Panc1 (cell line): ENCODE measurements at regions not wholly inside any gene's neighbourhood (a gene's known extent, or its start where the extent isn't known, plus 50 kb on each side); places are given as distances from the start of the nearest gene placed in this dataset.

Source experiments
- ATAC-seq: fragments of 200-7000 bp; cut with Tn5 transposase; 2 replicates; pipeline ENCODE4 v1.9.1; 2020; ENCODE audit warnings: mild to moderate bottlenecking, moderate library complexity
- BruUV-seq: library from RNA; stranded (reverse); fragments of 400-500 nt; replicated peaks from 2 replicates; lab custom pipeline; 2021; lab: Mats Ljungman, UMichigan
- CTCF ChIA-PET: fragments of 300-600 bp; sonication (Branson Sonifier 250); formaldehyde crosslinking; loops from one replicate; lab custom pipeline; 2022; ENCODE audit warnings: antibody characterized with exemption; lab: Charles Lee
- POLR2A ChIA-PET: fragments of 300-600 bp; sonication (Branson Sonifier 250); formaldehyde crosslinking; loops from one replicate; lab custom pipeline; 2022; ENCODE audit warnings: antibody characterized with exemption; lab: Charles Lee
- DNase-seq: peaks from one replicate; pipeline ENCODE4 v3.0.0-alpha.2; 2010; ENCODE audit warnings: low read depth, low spot score
- H3K27ac ChIP-seq: 2 replicates; pipeline ENCODE4 v1.5.1; 2011; ENCODE audit warnings: mild to moderate bottlenecking, low read length, inconsistent platforms
- H3K27me3 ChIP-seq: fragments of 200-500 bp; sonication (Bioruptor generic); 2 replicates; pipeline ENCODE4 v1.6.0; 2014; ENCODE audit warnings: low read length, inconsistent platforms; ENCODE audit not compliant: control insufficient read depth, insufficient read depth
- H3K36me3 ChIP-seq: fragments of 200-500 bp; sonication (Bioruptor generic); 2 replicates; pipeline ENCODE4 v1.5.1; 2014; ENCODE audit warnings: inconsistent platforms, mild to moderate bottlenecking, low read length, moderate library complexity; ENCODE audit not compliant: control insufficient read depth, insufficient read depth
- H3K4me1 ChIP-seq: 2 replicates; pipeline ENCODE4 v1.5.1; 2011; ENCODE audit warnings: inconsistent platforms, mild to moderate bottlenecking, low read length, moderate library complexity; ENCODE audit not compliant: control insufficient read depth, insufficient read depth
- H3K4me3 ChIP-seq, 2 experiments: 2 replicates each; pipeline ENCODE4 v1.5.1; 2011 to 2012; ENCODE audit warnings: low read depth in 2 of 2, low read length in 2 of 2, mild to moderate bottlenecking in 2 of 2, inconsistent platforms in 1 of 2, moderate library complexity in 1 of 2
- H3K9me3 ChIP-seq: fragments of 200-500 bp; sonication (Bioruptor generic); 2 replicates; pipeline ENCODE4 v1.5.1; 2014; ENCODE audit warnings: low read depth, mild to moderate bottlenecking, inconsistent platforms, low read length, moderate library complexity; ENCODE audit not compliant: control insufficient read depth, insufficient read depth
- CTCF ChIP-seq: fragments of 450-650 bp; IDR thresholded peaks from 2 replicates; pipeline ENCODE4 v1.5.1; 2017; ENCODE audit warnings: mild to moderate bottlenecking
- POLR2AphosphoS5 ChIP-seq: IDR thresholded peaks from 2 replicates; pipeline ENCODE4 v1.6.1; 2012; ENCODE audit warnings: mild to moderate bottlenecking, low read depth, low read length, moderate library complexity
- SIN3A ChIP-seq: IDR thresholded peaks from 2 replicates; pipeline ENCODE4 v1.6.1; 2012; ENCODE audit warnings: low read depth, mild to moderate bottlenecking, low read length, moderate library complexity, borderline replicate concordance; ENCODE audit not compliant: insufficient read depth
- TCF7L2 ChIP-seq: IDR thresholded peaks from 2 replicates; pipeline ENCODE4 v1.6.1; 2011; ENCODE audit warnings: mild to moderate bottlenecking, low read depth, low read length, inconsistent platforms
- in situ Hi-C: cut with HindIII; loops from 2 replicates; pipeline ENCODE4 v1.10.0; 2016; ENCODE audit warnings: low sequenced_read_pairs, low pct_unique_long_range_greater_than_20kb
- intact Hi-C: fragments of 100-400 bp; cut with micrococcal nuclease; formaldehyde crosslinking; loops from one replicate; pipeline ENCODE4 v1.10.0; 2022; ENCODE audit not compliant: unreplicated experiment
- TF ChIP-seq, protein P1 (sequence below), 2 experiments: IDR thresholded peaks; 2 replicates each; pipeline ENCODE4 v1.6.1; 2011 to 2012; ENCODE audit warnings: low read depth in 2 of 2, control low read depth in 1 of 2, low read length in 1 of 2, mild to moderate bottlenecking in 1 of 2, moderate library complexity in 1 of 2; ENCODE audit not compliant: insufficient read depth in 1 of 2

GRCh38 chr9:134986957-134987356 lies 69.2 kb upstream of the FCN1 start:
- H3K27me3 ChIP-seq: no peaks in the 10 kb centered on the region
- no peak overlapping the region for H3K27ac ChIP-seq
- intact Hi-C loops: no loop called here
- ChIA-PET POLR2A (no interaction called here), CTCF (no interaction called here)
- no peak overlapping the region for H3K4me3 ChIP-seq
- H3K36me3 ChIP-seq: no peaks in the 10 kb centered on the region
- H3K4me1 ChIP-seq: no peaks in the 10 kb centered on the region
- DNase-seq (no peak), ATAC-seq (no peak)
- BruUV-seq: no TSS peak
- H3K9me3 ChIP-seq: no peaks in the 10 kb centered on the region
- in situ Hi-C loops: no loop called here
- TF ChIP-seq CTCF: no peak
- TF ChIP-seq, protein P1, sequence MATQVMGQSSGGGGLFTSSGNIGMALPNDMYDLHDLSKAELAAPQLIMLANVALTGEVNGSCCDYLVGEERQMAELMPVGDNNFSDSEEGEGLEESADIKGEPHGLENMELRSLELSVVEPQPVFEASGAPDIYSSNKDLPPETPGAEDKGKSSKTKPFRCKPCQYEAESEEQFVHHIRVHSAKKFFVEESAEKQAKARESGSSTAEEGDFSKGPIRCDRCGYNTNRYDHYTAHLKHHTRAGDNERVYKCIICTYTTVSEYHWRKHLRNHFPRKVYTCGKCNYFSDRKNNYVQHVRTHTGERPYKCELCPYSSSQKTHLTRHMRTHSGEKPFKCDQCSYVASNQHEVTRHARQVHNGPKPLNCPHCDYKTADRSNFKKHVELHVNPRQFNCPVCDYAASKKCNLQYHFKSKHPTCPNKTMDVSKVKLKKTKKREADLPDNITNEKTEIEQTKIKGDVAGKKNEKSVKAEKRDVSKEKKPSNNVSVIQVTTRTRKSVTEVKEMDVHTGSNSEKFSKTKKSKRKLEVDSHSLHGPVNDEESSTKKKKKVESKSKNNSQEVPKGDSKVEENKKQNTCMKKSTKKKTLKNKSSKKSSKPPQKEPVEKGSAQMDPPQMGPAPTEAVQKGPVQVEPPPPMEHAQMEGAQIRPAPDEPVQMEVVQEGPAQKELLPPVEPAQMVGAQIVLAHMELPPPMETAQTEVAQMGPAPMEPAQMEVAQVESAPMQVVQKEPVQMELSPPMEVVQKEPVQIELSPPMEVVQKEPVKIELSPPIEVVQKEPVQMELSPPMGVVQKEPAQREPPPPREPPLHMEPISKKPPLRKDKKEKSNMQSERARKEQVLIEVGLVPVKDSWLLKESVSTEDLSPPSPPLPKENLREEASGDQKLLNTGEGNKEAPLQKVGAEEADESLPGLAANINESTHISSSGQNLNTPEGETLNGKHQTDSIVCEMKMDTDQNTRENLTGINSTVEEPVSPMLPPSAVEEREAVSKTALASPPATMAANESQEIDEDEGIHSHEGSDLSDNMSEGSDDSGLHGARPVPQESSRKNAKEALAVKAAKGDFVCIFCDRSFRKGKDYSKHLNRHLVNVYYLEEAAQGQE (IDR thresholded peaks at IDR 0.05; ENCODE audit: insufficient read depth in 1 of 2, low read depth in 2 of 2, low read length in 1 of 2): no peak
- TF ChIP-seq TCF7L2: no peak

DNA sequence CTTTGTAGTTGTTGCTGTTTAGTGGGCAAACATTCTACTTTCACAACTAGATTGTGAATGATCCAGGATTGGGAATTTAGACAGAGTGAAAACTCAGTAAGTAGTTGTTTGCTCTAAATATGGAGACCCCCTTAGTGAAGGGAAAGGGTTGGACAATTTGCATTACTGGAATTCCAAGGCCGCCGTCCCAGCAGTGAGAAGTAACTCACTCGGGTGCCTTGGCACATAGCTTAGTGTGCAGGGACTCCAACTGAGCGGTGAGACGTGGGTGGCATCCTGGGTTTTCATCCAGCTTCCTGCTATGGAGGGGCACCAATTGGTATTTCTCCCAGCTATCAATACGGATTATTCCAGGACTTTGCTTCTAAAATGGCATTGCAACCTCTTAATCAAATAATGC lies 69.7 kb upstream of the FCN1 start:
- BruUV-seq: no TSS peak
- POLR2A ChIA-PET: no interaction called here

More for the DNA sequence above, 69.7 kb upstream of the FCN1 start:
- H3K27ac ChIP-seq: no peak overlapping the region
- H3K36me3 ChIP-seq: no peaks in the 10 kb centered on the region
- TF ChIP-seq POLR2AphosphoS5 (no peak), TCF7L2 (no peak), CTCF (no peak), SIN3A (no peak)
- TF ChIP-seq, protein P1 (IDR thresholded peaks at IDR 0.05; ENCODE audit: insufficient read depth in 1 of 2, low read depth in 2 of 2, low read length in 1 of 2): no peak
- H3K4me3 ChIP-seq: no peak overlapping the region
- no peaks in the 10 kb centered on the region for H3K27me3 ChIP-seq
- ATAC-seq: no peak
- no peaks in the 10 kb centered on the region for H3K9me3 ChIP-seq
- intact Hi-C loops (no loop called here), in situ Hi-C loops (no loop called here)
- CTCF ChIA-PET: no interaction called here
- no peaks in the 10 kb centered on the region for H3K4me1 ChIP-seq
- DNase-seq: no peak
